ENCODE measurements at regions not wholly inside any gene's neighbourhood (a gene's known extent, or its start where the extent isn't known, plus 50 kb on each side); places are given as distances from the start of the nearest gene placed in this dataset.

DNA sequence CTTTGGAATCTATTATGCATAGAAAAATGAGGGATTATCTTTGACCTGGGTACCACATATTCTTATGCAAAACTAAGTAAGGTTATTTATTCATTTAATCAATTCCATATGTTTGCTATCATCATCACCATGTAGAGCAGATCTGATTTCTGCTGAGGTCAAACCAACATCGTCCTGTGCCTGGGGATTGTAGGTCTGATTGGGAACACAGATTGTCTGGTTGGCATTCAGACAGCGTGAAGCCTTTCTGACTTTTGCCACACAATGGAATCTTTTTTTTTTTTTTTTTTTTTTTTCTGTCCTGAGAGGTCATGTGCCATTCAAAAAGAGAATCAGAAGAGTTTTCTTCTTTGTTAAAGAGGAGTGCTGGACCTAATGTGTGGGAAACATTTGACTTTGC is 142.9 kb downstream of the RAB11FIP2 start:
- peaks cover 0 to 4% (median 0%) of the 10 kb centered on the region in 3 donors for H3K27me3 ChIP-seq
- no peak overlapping the region for H3K4me3 ChIP-seq
- in situ Hi-C loops (cut with MboI; ENCODE audit: low sequenced_read_pairs in 4 of 4) = no loop called here
- no peak for ATAC-seq
- intact Hi-C loops (cut with DNase I; ENCODE audit: low total_unique reads) = no loop called here
- DNase-seq = no peak
- TF ChIP-seq, protein P1, sequence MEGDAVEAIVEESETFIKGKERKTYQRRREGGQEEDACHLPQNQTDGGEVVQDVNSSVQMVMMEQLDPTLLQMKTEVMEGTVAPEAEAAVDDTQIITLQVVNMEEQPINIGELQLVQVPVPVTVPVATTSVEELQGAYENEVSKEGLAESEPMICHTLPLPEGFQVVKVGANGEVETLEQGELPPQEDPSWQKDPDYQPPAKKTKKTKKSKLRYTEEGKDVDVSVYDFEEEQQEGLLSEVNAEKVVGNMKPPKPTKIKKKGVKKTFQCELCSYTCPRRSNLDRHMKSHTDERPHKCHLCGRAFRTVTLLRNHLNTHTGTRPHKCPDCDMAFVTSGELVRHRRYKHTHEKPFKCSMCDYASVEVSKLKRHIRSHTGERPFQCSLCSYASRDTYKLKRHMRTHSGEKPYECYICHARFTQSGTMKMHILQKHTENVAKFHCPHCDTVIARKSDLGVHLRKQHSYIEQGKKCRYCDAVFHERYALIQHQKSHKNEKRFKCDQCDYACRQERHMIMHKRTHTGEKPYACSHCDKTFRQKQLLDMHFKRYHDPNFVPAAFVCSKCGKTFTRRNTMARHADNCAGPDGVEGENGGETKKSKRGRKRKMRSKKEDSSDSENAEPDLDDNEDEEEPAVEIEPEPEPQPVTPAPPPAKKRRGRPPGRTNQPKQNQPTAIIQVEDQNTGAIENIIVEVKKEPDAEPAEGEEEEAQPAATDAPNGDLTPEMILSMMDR (IDR thresholded peaks at IDR 0.05 in 4 of 5, conservative IDR thresholded peaks at IDR 0.05 in 1 of 5) = no peak
- TF ChIP-seq POLR2A (IDR thresholded peaks at IDR 0.05) = no peak
- no peaks in the 10 kb centered on the region for H3K9me3 ChIP-seq
- no peaks in the 10 kb centered on the region for H3K36me3 ChIP-seq
- no peaks in the 10 kb centered on the region for H3K4me1 ChIP-seq
- no peak overlapping the region for H3K27ac ChIP-seq

GRCh38 chr10:117905404-117905803 is 141.3 kb downstream of the RAB11FIP2 start:
- H3K9me3 ChIP-seq = no peaks in the 10 kb centered on the region
- H3K4me3 ChIP-seq = no peak overlapping the region
- H3K36me3 ChIP-seq = no peaks in the 10 kb centered on the region
- in situ Hi-C loops (cut with MboI; ENCODE audit: low sequenced_read_pairs in 4 of 4) (no loop called here), intact Hi-C loops (cut with DNase I; ENCODE audit: low total_unique reads) (no loop called here)
- no peaks in the 10 kb centered on the region for H3K4me1 ChIP-seq
- DNase-seq (no peak), ATAC-seq (no peak)
- TF ChIP-seq, protein P1 (IDR thresholded peaks at IDR 0.05 in 4 of 5, conservative IDR thresholded peaks at IDR 0.05 in 1 of 5) = no peak
- TF ChIP-seq POLR2A (IDR thresholded peaks at IDR 0.05) = no peak
- peaks cover 0 to 4% (median 0%) of the 10 kb centered on the region in 3 donors for H3K27me3 ChIP-seq
- no peak overlapping the region for H3K27ac ChIP-seq

GRCh38 chr10:117911684-117912083 is 135.1 kb downstream of the RAB11FIP2 start:
- H3K27me3 ChIP-seq = no peaks in the 10 kb centered on the region
- intact Hi-C loops (cut with DNase I; ENCODE audit: low total_unique reads) = no loop called here
- H3K4me1 ChIP-seq = no peaks in the 10 kb centered on the region
- ATAC-seq (no peak), DNase-seq (no peak)
- H3K9me3 ChIP-seq = no peaks in the 10 kb centered on the region
- in situ Hi-C loops (cut with MboI; ENCODE audit: low sequenced_read_pairs in 4 of 4) = no loop called here
- H3K36me3 ChIP-seq = no peaks in the 10 kb centered on the region
- H3K27ac ChIP-seq = no peak overlapping the region
- no peak for TF ChIP-seq POLR2A (IDR thresholded peaks at IDR 0.05)
- TF ChIP-seq, protein P1 (IDR thresholded peaks at IDR 0.05 in 4 of 5, conservative IDR thresholded peaks at IDR 0.05 in 1 of 5) = no peak
- no peak overlapping the region for H3K4me3 ChIP-seq

- no peaks in the 10 kb centered on the region for H3K9me3 ChIP-seq
- H3K36me3 ChIP-seq = no peaks in the 10 kb centered on the region
- DNase-seq (no peak), ATAC-seq (no peak)
- no peak overlapping the region for H3K4me3 ChIP-seq
- TF ChIP-seq, protein P1 (IDR thresholded peaks at IDR 0.05 in 4 of 5, conservative IDR thresholded peaks at IDR 0.05 in 1 of 5) = no peak
- TF ChIP-seq POLR2A (IDR thresholded peaks at IDR 0.05) = no peak
- in situ Hi-C loops (cut with MboI; ENCODE audit: low sequenced_read_pairs in 4 of 4) (no loop called here), intact Hi-C loops (cut with DNase I; ENCODE audit: low total_unique reads) (no loop called here)
- H3K27me3 ChIP-seq = no peaks in the 10 kb centered on the region
- no peaks in the 10 kb centered on the region for H3K4me1 ChIP-seq
- H3K27ac ChIP-seq = no peak overlapping the region
These were observed 132.4 kb downstream of the RAB11FIP2 start for GRCh38 chr10:117914334-117914733.

GRCh38 chr10:117920956-117921355 is 125.8 kb downstream of the RAB11FIP2 start:
- TF ChIP-seq POLR2A (IDR thresholded peaks at IDR 0.05) = no peak
- TF ChIP-seq, protein P1 (IDR thresholded peaks at IDR 0.05 in 4 of 5, conservative IDR thresholded peaks at IDR 0.05 in 1 of 5) = no peak
- DNase-seq (no peak), ATAC-seq (no peak)
- no peaks in the 10 kb centered on the region for H3K36me3 ChIP-seq
- H3K9me3 ChIP-seq = no peaks in the 10 kb centered on the region
- H3K27ac ChIP-seq = no peak overlapping the region
- intact Hi-C loops (cut with DNase I; ENCODE audit: low total_unique reads) = no loop called here
- H3K27me3 ChIP-seq = no peaks in the 10 kb centered on the region
- no peak overlapping the region for H3K4me3 ChIP-seq
- in situ Hi-C loops (cut with MboI; ENCODE audit: low sequenced_read_pairs in 4 of 4) = no loop called here
- H3K4me1 ChIP-seq = no peaks in the 10 kb centered on the region

Measured in gastrocnemius medialis (tissue), 4 donors.